Endothelial cell of umbilical vein (primary cell): ENCODE measurements at regions not wholly inside any gene's neighbourhood (a gene's known extent, or its start where the extent isn't known, plus 50 kb on each side); places are given as distances from the start of the nearest gene placed in this dataset.

ENCODE experiments used
- CTCF ChIP-seq, 2 donors: IDR thresholded peaks; 1 replicate in 1 of 2; 2 replicates in 1 of 2; pipeline ENCODE4 v1.5.1; 2011; ENCODE audit warnings: low read length in 2 of 2, mild to moderate bottlenecking in 2 of 2, moderate library complexity in 2 of 2, control low read depth in 1 of 2, inconsistent platforms in 1 of 2, low read depth in 1 of 2; ENCODE audit not compliant: insufficient read depth in 1 of 2; ENCODE audit errors: extremely low read depth in 1 of 2
- EZH2 ChIP-seq: IDR thresholded peaks from 2 replicates; pipeline ENCODE4 v1.6.1; 2012; ENCODE audit warnings: borderline replicate concordance, low read depth, mild to moderate bottlenecking, moderate library complexity, low read length, inconsistent platforms; ENCODE audit not compliant: severe bottlenecking
- MAX ChIP-seq: IDR thresholded peaks from 2 replicates; pipeline ENCODE4 v1.6.1; 2011; ENCODE audit not compliant: insufficient read depth, insufficient read length
- POLR2A ChIP-seq: IDR thresholded peaks from 2 replicates; pipeline ENCODE4 v1.6.1; 2012; ENCODE audit warnings: low read depth, mild to moderate bottlenecking, control low read depth, low read length

- TF ChIP-seq MAX = no peak
- TF ChIP-seq CTCF (IDR thresholded peaks at IDR 0.05; ENCODE audit: extremely low read depth in 1 of 2, insufficient read depth in 1 of 2, low read depth in 1 of 2, low read length in 2 of 2) = no peak
- no peak for TF ChIP-seq EZH2
- TF ChIP-seq POLR2A = no peak
Observed at GRCh38 chr6:15874326-15874725, 211.5 kb upstream of the DTNBP1 start.
